Nephron progenitor cell (in vitro differentiated cells): ENCODE measurements at regions not wholly inside any gene's neighbourhood (a gene's known extent, or its start where the extent isn't known, plus 50 kb on each side); places are given as distances from the start of the nearest gene placed in this dataset.

Experiments
- DNase-seq: peaks from one replicate; pipeline ENCODE4 v3.0.0; 2021
- H3K27ac Mint-ChIP-seq: 2 replicates; pipeline ENCODE4 v1.8.0; 2021; ENCODE audit warnings: mild to moderate bottlenecking, moderate library complexity, mixed read lengths
- H3K27me3 Mint-ChIP-seq: 2 replicates; pipeline ENCODE4 v1.8.0; 2021; ENCODE audit warnings: mild to moderate bottlenecking, low read depth, mixed read lengths; ENCODE audit not compliant: poor library complexity
- H3K36me3 Mint-ChIP-seq: 2 replicates; pipeline ENCODE4 v1.8.0; 2021; ENCODE audit warnings: low read depth, mixed read lengths
- H3K4me1 Mint-ChIP-seq: 2 replicates; pipeline ENCODE4 v1.8.0; 2021; ENCODE audit warnings: mixed read lengths
- H3K4me3 Mint-ChIP-seq: 2 replicates; pipeline ENCODE4 v1.8.0; 2021; ENCODE audit warnings: mild to moderate bottlenecking, moderate library complexity, mixed read lengths
- H3K9me3 Mint-ChIP-seq: 2 replicates; pipeline ENCODE4 v1.8.0; 2021; ENCODE audit warnings: mild to moderate bottlenecking, moderate library complexity, mixed read lengths
- TF ChIP-seq, protein P1 (sequence below): fragments of 200-600 bp; sonication (generic); IDR thresholded peaks from 2 replicates; pipeline ENCODE4 v1.5.0; 2021; ENCODE audit warnings: antibody characterized with exemption

DNA sequence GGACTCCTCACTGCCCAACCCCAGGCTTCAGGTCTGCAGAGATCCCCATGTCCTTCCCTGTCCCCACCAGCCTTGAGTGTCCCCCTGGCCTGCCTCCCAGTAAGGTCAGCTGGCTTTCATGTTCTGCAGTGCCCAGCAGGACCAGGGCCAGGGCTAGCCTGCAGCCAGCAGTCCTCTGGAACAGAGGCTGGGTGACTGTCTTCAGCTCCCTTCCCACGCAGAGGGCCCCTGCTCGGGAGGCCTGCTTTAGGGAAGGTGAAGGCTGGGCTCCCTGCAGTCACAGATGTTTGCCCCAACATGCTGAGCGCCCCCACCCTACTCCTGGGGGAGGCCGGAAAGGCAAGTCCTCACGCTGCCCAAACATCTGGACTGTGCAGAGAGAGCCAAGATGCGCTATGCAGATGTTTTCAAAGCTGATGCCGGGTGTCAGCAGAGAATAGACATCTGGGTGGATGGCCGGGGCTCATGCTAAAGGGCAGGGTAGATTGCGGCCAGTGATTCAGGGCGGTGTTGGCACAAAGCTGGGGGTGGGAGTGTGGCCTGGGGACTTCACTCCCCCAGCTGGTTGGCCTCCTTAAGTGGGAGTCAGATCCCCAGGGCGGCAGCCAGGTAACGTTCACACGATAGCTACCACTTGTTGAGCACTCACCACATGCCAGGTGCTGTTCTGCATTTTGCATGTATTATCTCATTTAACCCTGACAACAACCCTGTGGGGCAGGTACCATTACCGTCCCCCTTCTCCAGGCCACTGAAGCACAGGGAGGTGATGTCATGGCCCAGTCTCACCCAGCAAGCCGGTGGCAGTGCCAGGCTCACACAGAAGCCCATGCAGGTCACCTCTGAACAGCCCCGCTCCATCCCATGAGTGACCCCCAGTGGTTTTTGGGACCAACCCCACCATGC is 71.2 kb upstream of the COL13A1 start:
- Mint-ChIP-seq H3K9me3 (no peaks in the 10 kb centered on the region), H3K4me1 (peaks cover 57% of the 10 kb centered on the region), H3K4me3 (no peak overlapping the region), H3K27ac (peak overlapping the region; percentile 48), H3K36me3 (no peaks in the 10 kb centered on the region), H3K27me3 (peaks cover 12% of the 10 kb centered on the region)
- TF ChIP-seq, protein P1, sequence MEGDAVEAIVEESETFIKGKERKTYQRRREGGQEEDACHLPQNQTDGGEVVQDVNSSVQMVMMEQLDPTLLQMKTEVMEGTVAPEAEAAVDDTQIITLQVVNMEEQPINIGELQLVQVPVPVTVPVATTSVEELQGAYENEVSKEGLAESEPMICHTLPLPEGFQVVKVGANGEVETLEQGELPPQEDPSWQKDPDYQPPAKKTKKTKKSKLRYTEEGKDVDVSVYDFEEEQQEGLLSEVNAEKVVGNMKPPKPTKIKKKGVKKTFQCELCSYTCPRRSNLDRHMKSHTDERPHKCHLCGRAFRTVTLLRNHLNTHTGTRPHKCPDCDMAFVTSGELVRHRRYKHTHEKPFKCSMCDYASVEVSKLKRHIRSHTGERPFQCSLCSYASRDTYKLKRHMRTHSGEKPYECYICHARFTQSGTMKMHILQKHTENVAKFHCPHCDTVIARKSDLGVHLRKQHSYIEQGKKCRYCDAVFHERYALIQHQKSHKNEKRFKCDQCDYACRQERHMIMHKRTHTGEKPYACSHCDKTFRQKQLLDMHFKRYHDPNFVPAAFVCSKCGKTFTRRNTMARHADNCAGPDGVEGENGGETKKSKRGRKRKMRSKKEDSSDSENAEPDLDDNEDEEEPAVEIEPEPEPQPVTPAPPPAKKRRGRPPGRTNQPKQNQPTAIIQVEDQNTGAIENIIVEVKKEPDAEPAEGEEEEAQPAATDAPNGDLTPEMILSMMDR = no peak
- no peak for DNase-seq

DNA sequence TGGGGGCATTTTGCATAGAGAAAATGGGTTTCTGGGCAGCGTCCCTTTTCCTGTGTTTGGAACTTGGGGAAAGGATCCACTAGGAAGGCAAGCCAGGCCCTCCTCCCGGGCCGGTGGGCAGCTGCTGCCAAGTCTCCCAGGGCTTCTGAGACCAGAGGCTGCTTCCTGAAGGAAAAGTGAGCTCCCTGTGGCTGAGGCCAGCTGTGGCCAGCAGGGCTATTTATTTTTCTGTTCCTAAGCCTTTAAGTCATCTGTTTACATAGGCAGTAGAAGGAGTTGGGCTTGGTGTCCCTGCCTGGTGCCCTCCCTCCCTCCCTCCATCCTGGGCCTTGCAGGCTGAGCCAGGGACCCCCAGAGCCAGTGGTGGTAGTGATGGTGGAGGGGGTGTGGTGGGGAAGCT is 70.5 kb upstream of the COL13A1 start:
- H3K4me1 Mint-ChIP-seq = peaks cover 57% of the 10 kb centered on the region
- no peak overlapping the region for H3K4me3 Mint-ChIP-seq
- no peaks in the 10 kb centered on the region for H3K9me3 Mint-ChIP-seq
- peaks cover 6% of the 10 kb centered on the region for H3K27me3 Mint-ChIP-seq
- no peaks in the 10 kb centered on the region for H3K36me3 Mint-ChIP-seq
- TF ChIP-seq, protein P1 = no peak
- no peak overlapping the region for H3K27ac Mint-ChIP-seq
- no peak for DNase-seq

DNA sequence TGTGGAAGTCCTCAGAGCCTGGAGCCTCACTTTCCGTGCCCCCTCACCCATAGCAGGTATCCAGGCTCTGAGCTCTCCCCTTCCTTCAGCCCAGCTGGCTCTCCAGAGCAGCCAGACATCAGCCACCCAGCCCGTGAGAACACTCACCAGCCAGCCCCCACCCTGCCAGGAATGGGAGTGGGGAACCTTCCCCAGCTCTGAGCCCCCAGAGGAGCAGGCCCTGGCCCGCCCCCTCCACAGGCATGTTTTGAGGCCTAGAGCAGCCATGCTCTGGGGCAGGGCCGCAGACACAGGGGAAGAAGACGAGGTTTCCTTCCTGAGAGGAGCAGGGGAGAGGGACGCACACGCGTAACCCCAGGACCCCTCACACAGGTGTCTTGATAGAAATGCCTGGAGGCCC is 70.0 kb upstream of the COL13A1 start:
- no peak overlapping the region for H3K4me3 Mint-ChIP-seq
- peaks cover 3% of the 10 kb centered on the region for H3K27me3 Mint-ChIP-seq
- no peaks in the 10 kb centered on the region for H3K9me3 Mint-ChIP-seq
- H3K36me3 Mint-ChIP-seq = no peaks in the 10 kb centered on the region
- H3K4me1 Mint-ChIP-seq = peaks cover 57% of the 10 kb centered on the region
- DNase-seq = no peak
- TF ChIP-seq, protein P1 = no peak
- H3K27ac Mint-ChIP-seq = no peak overlapping the region

DNA sequence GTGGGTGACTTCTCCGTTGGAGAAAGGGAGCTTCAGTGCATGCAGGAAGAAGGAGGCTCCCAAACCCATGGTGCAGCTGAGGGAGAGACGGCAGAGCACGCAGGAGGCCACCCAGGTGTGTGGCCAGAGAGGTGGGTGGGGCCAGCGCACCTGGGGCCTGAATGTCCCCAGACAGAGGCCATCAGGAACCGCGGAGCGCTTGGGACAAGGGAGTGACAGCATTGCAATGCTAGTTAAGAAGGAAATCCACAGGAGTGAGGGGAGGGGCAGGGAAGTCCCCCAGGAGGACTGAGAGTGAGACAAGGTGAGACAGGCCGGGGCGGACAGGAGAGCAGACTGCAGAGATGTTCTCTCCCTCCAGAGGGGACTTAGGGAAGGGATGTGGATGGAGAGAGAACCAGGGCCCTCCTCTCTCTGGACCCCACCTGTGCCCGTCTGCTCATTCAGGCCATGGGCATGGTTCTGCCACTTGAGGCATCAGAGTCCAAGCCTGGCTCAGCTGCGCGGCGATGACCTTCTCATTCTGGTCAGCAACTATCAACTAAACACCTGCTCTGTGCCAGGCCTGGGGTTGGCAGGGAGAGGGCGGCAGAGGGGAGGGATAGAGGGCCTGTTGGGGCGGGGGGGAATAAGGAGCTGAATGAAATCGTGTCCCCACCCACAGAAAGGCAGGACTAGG is 69.4 kb upstream of the COL13A1 start:
- DNase-seq = no peak
- TF ChIP-seq, protein P1 = no peak
- H3K27ac Mint-ChIP-seq = no peak overlapping the region
- H3K27me3 Mint-ChIP-seq = peaks cover 3% of the 10 kb centered on the region
- no peak overlapping the region for H3K4me3 Mint-ChIP-seq
- H3K9me3 Mint-ChIP-seq = no peaks in the 10 kb centered on the region
- H3K4me1 Mint-ChIP-seq = peaks cover 57% of the 10 kb centered on the region
- H3K36me3 Mint-ChIP-seq = no peaks in the 10 kb centered on the region

DNA sequence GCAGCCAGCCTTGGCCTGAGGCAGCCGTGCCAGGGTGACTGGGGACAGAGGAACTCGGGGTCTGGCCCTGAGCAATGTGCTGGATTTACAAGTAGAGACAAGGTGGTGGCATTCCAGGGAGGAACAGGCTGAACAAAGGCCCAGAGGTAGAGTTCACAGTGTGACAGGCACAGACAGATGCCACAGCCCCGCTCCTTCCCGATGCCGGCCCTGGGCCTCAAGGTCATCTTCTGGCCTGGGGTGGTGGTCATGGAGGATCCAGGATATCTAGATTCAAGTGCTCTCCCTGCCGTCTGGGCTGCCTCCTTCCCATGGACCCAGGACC is 68.9 kb upstream of the COL13A1 start:
- peaks cover 56% of the 10 kb centered on the region for H3K4me1 Mint-ChIP-seq
- TF ChIP-seq, protein P1 = no peak
- H3K9me3 Mint-ChIP-seq = no peaks in the 10 kb centered on the region
- peaks cover 3% of the 10 kb centered on the region for H3K27me3 Mint-ChIP-seq
- H3K4me3 Mint-ChIP-seq = no peak overlapping the region
- DNase-seq = no peak
- H3K27ac Mint-ChIP-seq = no peak overlapping the region
- H3K36me3 Mint-ChIP-seq = no peaks in the 10 kb centered on the region
